AG09319 (cell line): ENCODE measurements at regions not wholly inside any gene's neighbourhood (a gene's known extent, or its start where the extent isn't known, plus 50 kb on each side); places are given as distances from the start of the nearest gene placed in this dataset.

Experiments
- DNase-seq: peaks from one replicate; pipeline ENCODE4 v3.0.0-alpha.2; 2010; ENCODE audit warnings: low read depth; ENCODE audit errors: extremely low read depth
- TF ChIP-seq, protein P1 (sequence below): IDR thresholded peaks from 2 replicates; pipeline ENCODE4 v1.5.1; 2011; ENCODE audit warnings: low read depth, mild to moderate bottlenecking, inconsistent platforms, low read length, moderate library complexity

- TF ChIP-seq, protein P1, sequence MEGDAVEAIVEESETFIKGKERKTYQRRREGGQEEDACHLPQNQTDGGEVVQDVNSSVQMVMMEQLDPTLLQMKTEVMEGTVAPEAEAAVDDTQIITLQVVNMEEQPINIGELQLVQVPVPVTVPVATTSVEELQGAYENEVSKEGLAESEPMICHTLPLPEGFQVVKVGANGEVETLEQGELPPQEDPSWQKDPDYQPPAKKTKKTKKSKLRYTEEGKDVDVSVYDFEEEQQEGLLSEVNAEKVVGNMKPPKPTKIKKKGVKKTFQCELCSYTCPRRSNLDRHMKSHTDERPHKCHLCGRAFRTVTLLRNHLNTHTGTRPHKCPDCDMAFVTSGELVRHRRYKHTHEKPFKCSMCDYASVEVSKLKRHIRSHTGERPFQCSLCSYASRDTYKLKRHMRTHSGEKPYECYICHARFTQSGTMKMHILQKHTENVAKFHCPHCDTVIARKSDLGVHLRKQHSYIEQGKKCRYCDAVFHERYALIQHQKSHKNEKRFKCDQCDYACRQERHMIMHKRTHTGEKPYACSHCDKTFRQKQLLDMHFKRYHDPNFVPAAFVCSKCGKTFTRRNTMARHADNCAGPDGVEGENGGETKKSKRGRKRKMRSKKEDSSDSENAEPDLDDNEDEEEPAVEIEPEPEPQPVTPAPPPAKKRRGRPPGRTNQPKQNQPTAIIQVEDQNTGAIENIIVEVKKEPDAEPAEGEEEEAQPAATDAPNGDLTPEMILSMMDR = no peak
- no peak for DNase-seq
Observed at GRCh38 chr11:42598341-42598740, 713.5 kb upstream of the API5 start.

GRCh38 chr11:42620796-42621195 is 691.0 kb upstream of the API5 start:
- DNase-seq = no peak
- TF ChIP-seq, protein P1 = no peak

GRCh38 chr11:42625757-42626665 is 685.8 kb upstream of the API5 start:
- TF ChIP-seq, protein P1 = no peak
- DNase-seq = no peak

GRCh38 chr11:42631220-42631843 is 680.5 kb upstream of the API5 start:
- TF ChIP-seq, protein P1 = no peak
- DNase-seq = no peak

- TF ChIP-seq, protein P1 = no peak
- DNase-seq = no peak
Observed at GRCh38 chr11:42646959-42647358, 664.8 kb upstream of the API5 start.

DNA sequence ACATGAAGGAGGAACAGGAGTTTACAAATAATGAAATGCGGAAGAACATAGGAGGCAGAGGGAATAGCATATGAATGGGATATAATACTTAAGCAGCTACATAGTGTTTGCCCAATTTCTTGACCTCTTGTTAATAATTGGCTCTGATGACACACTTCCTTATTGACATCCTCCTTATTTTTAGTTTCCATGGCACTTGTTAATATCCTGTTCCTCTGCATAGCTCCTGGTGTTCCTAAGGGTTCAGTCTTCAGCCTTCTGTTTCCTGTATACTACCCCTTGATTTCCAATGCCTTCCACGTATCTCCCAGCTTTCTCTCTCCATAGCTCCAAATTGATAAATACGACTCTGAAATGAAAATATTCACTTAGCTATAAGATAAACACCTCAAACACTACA is 663.8 kb upstream of the API5 start:
- no peak for DNase-seq
- TF ChIP-seq, protein P1 = no peak

GRCh38 chr11:42651621-42652020 is 660.2 kb upstream of the API5 start:
- no peak for DNase-seq
- TF ChIP-seq, protein P1 = no peak
